Stomach (tissue), 4 donors: ENCODE measurements at regions not wholly inside any gene's neighbourhood (a gene's known extent, or its start where the extent isn't known, plus 50 kb on each side); places are given as distances from the start of the nearest gene placed in this dataset.
"Not testable (repeated sequence)": the region's sequence is repeated elsewhere in the genome, so short reads cannot be mapped to it uniquely, and the experiment has no call there.

Experiments used
- EP300 ChIP-seq: sonication (generic); formaldehyde crosslinking; IDR thresholded peaks from one replicate; pipeline ENCODE4 v1.6.1; 2017; ENCODE audit warnings: antibody characterized with exemption
- POLR2A ChIP-seq, 4 donors: fragments of 450-650 bp; IDR thresholded peaks; one replicate each; pipeline ENCODE4 v1.6.1; 2016; ENCODE audit warnings: antibody characterized with exemption in 4 of 4, control low read depth in 2 of 4, mild to moderate bottlenecking in 1 of 4, moderate library complexity in 1 of 4
- TF ChIP-seq, protein P1 (sequence below), 7 experiments: fragments of 450-650 bp in 4 of 7; fragments of 200-600 bp in 3 of 7; sonication (generic) in 3 of 7; IDR thresholded peaks; one replicate each; pipeline ENCODE4 v1.5.1; 2016 to 2019; ENCODE audit warnings: antibody characterized with exemption in 7 of 7, control low read depth in 2 of 7, mild to moderate bottlenecking in 1 of 7

GRCh38 chr18:60013148-60013547, 113.4 kb downstream of the PMAIP1 start:
- not testable (repeated sequence) for TF ChIP-seq POLR2A (IDR thresholded peaks at IDR 0.05); EP300
- TF ChIP-seq, protein P1, sequence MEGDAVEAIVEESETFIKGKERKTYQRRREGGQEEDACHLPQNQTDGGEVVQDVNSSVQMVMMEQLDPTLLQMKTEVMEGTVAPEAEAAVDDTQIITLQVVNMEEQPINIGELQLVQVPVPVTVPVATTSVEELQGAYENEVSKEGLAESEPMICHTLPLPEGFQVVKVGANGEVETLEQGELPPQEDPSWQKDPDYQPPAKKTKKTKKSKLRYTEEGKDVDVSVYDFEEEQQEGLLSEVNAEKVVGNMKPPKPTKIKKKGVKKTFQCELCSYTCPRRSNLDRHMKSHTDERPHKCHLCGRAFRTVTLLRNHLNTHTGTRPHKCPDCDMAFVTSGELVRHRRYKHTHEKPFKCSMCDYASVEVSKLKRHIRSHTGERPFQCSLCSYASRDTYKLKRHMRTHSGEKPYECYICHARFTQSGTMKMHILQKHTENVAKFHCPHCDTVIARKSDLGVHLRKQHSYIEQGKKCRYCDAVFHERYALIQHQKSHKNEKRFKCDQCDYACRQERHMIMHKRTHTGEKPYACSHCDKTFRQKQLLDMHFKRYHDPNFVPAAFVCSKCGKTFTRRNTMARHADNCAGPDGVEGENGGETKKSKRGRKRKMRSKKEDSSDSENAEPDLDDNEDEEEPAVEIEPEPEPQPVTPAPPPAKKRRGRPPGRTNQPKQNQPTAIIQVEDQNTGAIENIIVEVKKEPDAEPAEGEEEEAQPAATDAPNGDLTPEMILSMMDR (IDR thresholded peaks at IDR 0.05) = not testable (repeated sequence)
